Trophoblast cell (in vitro differentiated cells and primary cell): ENCODE measurements at regions not wholly inside any gene's neighbourhood (a gene's known extent, or its start where the extent isn't known, plus 50 kb on each side); places are given as distances from the start of the nearest gene placed in this dataset.
"Not testable (repeated sequence)": the region's sequence is repeated elsewhere in the genome, so short reads cannot be mapped to it uniquely, and the experiment has no call there.

ENCODE experiments used
- DNase-seq, 2 donors: peaks; one replicate each; pipeline ENCODE4 v3.0.0-alpha.2; 2016
- H2AFZ ChIP-seq: 2 replicates; pipeline ENCODE4 v1.6.1; 2013; ENCODE audit warnings: low read length, moderate library complexity, mild to moderate bottlenecking; ENCODE audit not compliant: insufficient read depth, poor library complexity
- H2AK5ac ChIP-seq: 2 replicates; pipeline ENCODE4 v1.6.1; 2013; ENCODE audit warnings: mild to moderate bottlenecking, low read length
- H2BK120ac ChIP-seq: 2 replicates; pipeline ENCODE4 v1.6.1; 2013; ENCODE audit warnings: low read length, mild to moderate bottlenecking, moderate library complexity; ENCODE audit not compliant: insufficient read depth, poor library complexity
- H2BK12ac ChIP-seq: 2 replicates; pipeline ENCODE4 v1.6.1; 2013; ENCODE audit warnings: mild to moderate bottlenecking, low read length, moderate library complexity
- H2BK5ac ChIP-seq: 2 replicates; pipeline ENCODE4 v1.6.1; 2013; ENCODE audit warnings: low read length, low read depth, moderate library complexity, mild to moderate bottlenecking; ENCODE audit not compliant: poor library complexity
- H3K14ac ChIP-seq: 2 replicates; pipeline ENCODE4 v1.6.1; 2013; ENCODE audit warnings: mild to moderate bottlenecking, low read length
- H3K18ac ChIP-seq: 2 replicates; pipeline ENCODE4 v1.6.1; 2013; ENCODE audit warnings: mild to moderate bottlenecking, low read length
- H3K23ac ChIP-seq: 2 replicates; pipeline ENCODE4 v1.6.1; 2013; ENCODE audit warnings: low read length
- H3K27ac ChIP-seq: 2 replicates; pipeline ENCODE4 v1.5.1; 2013; ENCODE audit warnings: low read depth, mild to moderate bottlenecking, inconsistent platforms, low read length, moderate library complexity
- H3K27me3 ChIP-seq: 2 replicates; pipeline ENCODE4 v1.6.1; 2013; ENCODE audit warnings: inconsistent platforms, mild to moderate bottlenecking, low read length, moderate library complexity; ENCODE audit not compliant: insufficient read depth
- H3K36me3 ChIP-seq, 2 experiments: 1 replicate in 1 of 2; 2 replicates in 1 of 2; pipeline ENCODE4 v1.6.1; 2013; ENCODE audit warnings: low read length in 2 of 2, mild to moderate bottlenecking in 2 of 2, moderate library complexity in 1 of 2; ENCODE audit not compliant: insufficient read depth in 2 of 2, control insufficient read depth in 1 of 2
- H3K4ac ChIP-seq: 2 replicates; pipeline ENCODE4 v1.6.1; 2013; ENCODE audit warnings: low read depth, mild to moderate bottlenecking, low read length, moderate library complexity
- H3K4me1 ChIP-seq, 2 experiments: 1 replicate in 1 of 2; 2 replicates in 1 of 2; pipeline ENCODE4 v1.6.1; 2013; ENCODE audit warnings: low read length in 2 of 2, mild to moderate bottlenecking in 2 of 2, moderate library complexity in 1 of 2; ENCODE audit not compliant: insufficient read depth in 2 of 2, control insufficient read depth in 1 of 2
- H3K4me2 ChIP-seq: 2 replicates; pipeline ENCODE4 v1.6.1; 2013; ENCODE audit warnings: inconsistent platforms, mild to moderate bottlenecking, low read length, moderate library complexity
- H3K4me3 ChIP-seq: 2 replicates; pipeline ENCODE4 v1.5.1; 2013; ENCODE audit warnings: mild to moderate bottlenecking, low read depth, low read length, inconsistent platforms
- H3K79me1 ChIP-seq: one replicate; pipeline ENCODE4 v1.6.1; 2013; ENCODE audit warnings: low read length
- H3K79me2 ChIP-seq: 2 replicates; pipeline ENCODE4 v1.6.1; 2013; ENCODE audit warnings: low read length, mild to moderate bottlenecking; ENCODE audit not compliant: control insufficient read depth, insufficient read depth, poor library complexity
- H3K9ac ChIP-seq: 2 replicates; pipeline ENCODE4 v1.6.1; 2013; ENCODE audit warnings: mild to moderate bottlenecking, low read length
- H3K9me3 ChIP-seq: 2 replicates; pipeline ENCODE4 v1.6.1; 2013; ENCODE audit warnings: low read depth, mild to moderate bottlenecking, control low read depth, inconsistent platforms, low read length; ENCODE audit not compliant: insufficient read depth
- H4K12ac ChIP-seq: 2 replicates; pipeline ENCODE4 v1.6.1; 2013; ENCODE audit warnings: low read depth, mild to moderate bottlenecking, low read length, moderate library complexity
- H4K8ac ChIP-seq: 2 replicates; pipeline ENCODE4 v1.6.1; 2013; ENCODE audit warnings: low read depth, mild to moderate bottlenecking, low read length, moderate library complexity
- H4K91ac ChIP-seq: one replicate; pipeline ENCODE4 v1.6.1; 2013; ENCODE audit warnings: low read depth, mild to moderate bottlenecking, low read length, moderate library complexity
- WGBS: extraction: QIAGEN DNeasy Blood & Tissue Kit; methylation state at CpG from one replicate; pipeline ENCODE4 v1.1.7; 2013; ENCODE audit warnings: missing lambda C conversion rate; ENCODE audit not compliant: insufficient read length, insufficient coverage; ENCODE audit errors: extremely low coverage; 5-methylcytosine and 5-hydroxymethylcytosine counted together

- no peak overlapping the region for H2BK120ac ChIP-seq
- no peaks in the 10 kb centered on the region for H3K4me1 ChIP-seq
- no peak overlapping the region for H2AK5ac ChIP-seq
- no peak overlapping the region for H3K4ac ChIP-seq
- H3K4me2 ChIP-seq: no peak overlapping the region
- no peaks in the 10 kb centered on the region for H3K36me3 ChIP-seq
- H2AFZ ChIP-seq: no peak overlapping the region
- H3K79me2 ChIP-seq: no peaks in the 10 kb centered on the region
- WGBS: no CpG with 5 or more reads among the region's 3 CpGs
- no peaks in the 10 kb centered on the region for H3K9me3 ChIP-seq
- no peak overlapping the region for H4K12ac ChIP-seq
- no peak overlapping the region for H4K91ac ChIP-seq
- H3K27ac ChIP-seq: no peak overlapping the region
- no peak overlapping the region for H3K23ac ChIP-seq
- no peak overlapping the region for H2BK12ac ChIP-seq
- no peak overlapping the region for H2BK5ac ChIP-seq
- no peak overlapping the region for H3K18ac ChIP-seq
- no peak overlapping the region for H3K14ac ChIP-seq
- H3K4me3 ChIP-seq: no peak overlapping the region
- no peaks in the 10 kb centered on the region for H3K79me1 ChIP-seq
- no peak overlapping the region for H4K8ac ChIP-seq
- no peak for DNase-seq
- no peaks in the 10 kb centered on the region for H3K27me3 ChIP-seq
- H3K9ac ChIP-seq: no peak overlapping the region
Measured at GRCh38 chr10:6787091-6787490, 207.0 kb upstream of the PRKCQ start.

- Histone ChIP-seq H3K27me3 (no peaks in the 10 kb centered on the region), H3K9ac (no peak overlapping the region), H3K79me1 (no peaks in the 10 kb centered on the region), H3K23ac (no peak overlapping the region), H2AFZ (no peak overlapping the region), H4K8ac (no peak overlapping the region), H2BK120ac (no peak overlapping the region), H3K27ac (no peak overlapping the region), H4K91ac (no peak overlapping the region), H4K12ac (no peak overlapping the region), H3K18ac (no peak overlapping the region), H2BK5ac (no peak overlapping the region), H2AK5ac (no peak overlapping the region), H3K36me3 (no peaks in the 10 kb centered on the region), H3K4ac (no peak overlapping the region), H3K9me3 (no peaks in the 10 kb centered on the region), H2BK12ac (no peak overlapping the region), H3K4me2 (no peak overlapping the region), H3K4me1 (no peaks in the 10 kb centered on the region), H3K4me3 (no peak overlapping the region), H3K14ac (no peak overlapping the region), H3K79me2 (no peaks in the 10 kb centered on the region)
- WGBS: no CpG with 5 or more reads among the region's 10 CpGs
- peak; percentile 12 to 51 for DNase-seq
Measured at GRCh38 chr10:6786579-6787031, 206.5 kb upstream of the PRKCQ start.

- not testable (repeated sequence) for H3K9me3 ChIP-seq, H3K27ac ChIP-seq, H2BK12ac ChIP-seq, H3K23ac ChIP-seq, H3K27me3 ChIP-seq, H3K4me3 ChIP-seq, H2AK5ac ChIP-seq, H2BK120ac ChIP-seq, H3K79me1 ChIP-seq, H2BK5ac ChIP-seq, H3K18ac ChIP-seq, H4K8ac ChIP-seq, H3K4ac ChIP-seq, H3K79me2 ChIP-seq, H2AFZ ChIP-seq, DNase-seq, H3K14ac ChIP-seq, H3K36me3 ChIP-seq, H3K4me2 ChIP-seq, H4K91ac ChIP-seq, H3K4me1 ChIP-seq, H4K12ac ChIP-seq, H3K9ac ChIP-seq
- no CpG with 5 or more reads among the region's 8 CpGs for WGBS
Measured at GRCh38 chr10:6784429-6784828, 204.4 kb upstream of the PRKCQ start.

GRCh38 chr10:6783471-6783870 lies 203.4 kb upstream of the PRKCQ start:
- Histone ChIP-seq H4K8ac (no peak overlapping the region), H3K27ac (no peak overlapping the region), H2BK12ac (no peak overlapping the region), H4K91ac (no peak overlapping the region), H3K79me1 (no peaks in the 10 kb centered on the region), H3K4me1 (no peaks in the 10 kb centered on the region), H4K12ac (no peak overlapping the region), H3K4me2 (no peak overlapping the region), H3K79me2 (no peaks in the 10 kb centered on the region), H3K4ac (no peak overlapping the region), H3K23ac (no peak overlapping the region), H3K14ac (no peak overlapping the region), H3K18ac (no peak overlapping the region), H2AK5ac (no peak overlapping the region), H2BK5ac (no peak overlapping the region), H3K4me3 (no peak overlapping the region), H3K27me3 (no peaks in the 10 kb centered on the region), H3K36me3 (no peaks in the 10 kb centered on the region), H2AFZ (no peak overlapping the region), H2BK120ac (no peak overlapping the region), H3K9me3 (no peaks in the 10 kb centered on the region), H3K9ac (no peak overlapping the region)
- no peak for DNase-seq
- WGBS: no CpG with 5 or more reads among the region's 1 CpG
